Neural progenitor cell (in vitro differentiated cells): ENCODE measurements at regions not wholly inside any gene's neighbourhood (a gene's known extent, or its start where the extent isn't known, plus 50 kb on each side); places are given as distances from the start of the nearest gene placed in this dataset.

Experiments
- CTCF ChIP-seq: fragments of 200-600 bp; sonication (generic); IDR thresholded peaks from 2 replicates; pipeline ENCODE4 v1.5.1; 2017; ENCODE audit warnings: antibody characterized with exemption, mild to moderate bottlenecking
- EZH2 ChIP-seq: fragments of 200-600 bp; sonication (generic); IDR thresholded peaks from 2 replicates; pipeline ENCODE4 v1.6.1; 2017; ENCODE audit warnings: antibody characterized with exemption, mild to moderate bottlenecking, moderate library complexity
- EZH2phosphoT487 ChIP-seq: fragments of 200-600 bp; sonication (generic); IDR thresholded peaks from 2 replicates; pipeline ENCODE4 v1.6.1; 2017; ENCODE audit warnings: antibody characterized with exemption

- no peak for TF ChIP-seq CTCF
- TF ChIP-seq EZH2: no peak
- no peak for TF ChIP-seq EZH2phosphoT487
Measured at GRCh38 chr2:37489041-37489456, 144.6 kb downstream of the QPCT start.
